GM18520 (cell line): ENCODE measurements at regions not wholly inside any gene's neighbourhood (a gene's known extent, or its start where the extent isn't known, plus 50 kb on each side); places are given as distances from the start of the nearest gene placed in this dataset.

Experiments
- ATAC-seq: cut with Tn5 transposase; IDR thresholded peaks from one replicate; pipeline ENCODE4 v1.9.1; 2021; ENCODE audit not compliant: unreplicated experiment

- no peak for ATAC-seq
Measured at GRCh38 chr2:146869328-146869727, 975.5 kb upstream of the ACVR2A start.

- ATAC-seq = no peak
Measured at GRCh38 chr2:146868051-146868450, 976.8 kb upstream of the ACVR2A start.

DNA sequence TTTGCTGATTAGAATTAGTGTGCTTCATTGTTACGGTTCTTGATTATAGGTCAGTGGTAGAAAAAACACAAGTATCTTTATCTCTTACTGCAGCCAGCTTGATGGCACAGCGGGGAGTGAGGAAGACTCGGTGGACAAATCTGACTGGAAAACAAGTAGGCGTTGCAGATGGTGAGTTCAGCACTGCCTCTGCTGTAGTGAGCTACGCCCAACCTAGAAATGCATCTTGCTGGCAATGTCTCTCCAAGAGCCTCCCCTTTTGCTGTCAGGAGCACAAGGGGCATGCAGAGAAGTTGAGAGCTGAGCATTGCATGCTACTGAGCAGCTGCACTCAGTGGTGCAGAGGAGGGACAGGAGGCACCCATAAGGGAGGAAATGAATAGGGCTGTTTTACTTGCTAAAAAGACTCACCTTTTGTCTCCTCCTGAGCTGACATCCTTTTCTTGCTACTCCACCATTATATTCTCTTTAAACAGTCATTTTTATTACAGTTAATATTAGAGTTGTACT lies 977.3 kb upstream of the ACVR2A start:
- ATAC-seq = no peak

DNA sequence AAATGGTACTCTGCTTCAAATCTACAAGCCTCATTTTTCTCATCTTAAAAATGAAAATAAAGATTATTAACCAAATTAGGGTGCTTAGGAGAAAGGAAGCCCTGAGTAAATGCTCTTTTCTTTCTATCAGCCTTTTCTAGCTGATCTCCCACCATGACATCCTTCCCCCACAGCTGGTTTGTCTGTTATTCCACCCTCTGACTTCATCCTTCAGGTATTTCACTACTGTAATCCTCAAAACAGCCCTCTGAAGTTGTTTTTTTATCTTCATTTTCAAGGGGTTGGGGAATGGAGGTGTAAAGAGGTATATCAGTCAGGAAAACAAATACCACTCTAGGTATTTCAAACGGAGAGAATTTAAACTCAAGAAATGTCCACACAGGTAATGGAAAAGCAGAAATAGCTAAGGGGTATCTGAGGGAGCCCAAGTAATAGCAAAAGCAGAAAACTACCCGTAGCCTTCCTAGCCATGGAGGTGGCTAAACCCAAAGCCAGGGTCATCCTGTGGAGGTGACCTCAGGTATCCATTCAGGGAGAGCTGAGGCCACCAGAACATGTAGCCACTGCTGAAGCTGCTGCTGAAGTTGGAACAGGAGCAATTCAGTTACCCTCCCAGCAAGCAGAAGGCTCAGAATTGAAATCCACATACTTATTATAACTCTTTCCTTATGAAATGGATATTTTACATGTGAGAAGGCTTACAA lies 990.9 kb upstream of the ACVR2A start:
- no peak for ATAC-seq

GRCh38 chr2:146852661-146853060 lies 992.2 kb upstream of the ACVR2A start:
- no peak for ATAC-seq

- ATAC-seq = no peak
Measured at GRCh38 chr2:146850746-146851145, 994.1 kb upstream of the ACVR2A start.

DNA sequence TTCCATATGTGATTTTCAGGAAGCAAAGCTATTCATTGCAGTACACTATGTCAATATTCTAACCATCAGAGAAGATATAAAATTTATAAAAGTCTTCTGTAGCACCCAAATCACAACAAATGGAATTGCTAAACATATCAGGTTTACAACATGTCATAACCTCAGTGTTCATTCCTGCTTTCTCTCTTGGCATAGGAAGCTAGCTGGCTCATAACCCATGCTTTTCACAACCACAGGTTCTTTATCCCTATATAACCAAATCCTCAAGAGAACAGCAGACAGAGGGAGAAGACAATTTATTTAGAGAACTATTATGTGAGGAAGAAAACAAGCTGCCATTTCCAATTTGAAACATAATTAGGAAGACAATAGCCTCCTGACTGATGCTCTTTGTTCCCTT lies 997.0 kb upstream of the ACVR2A start:
- ATAC-seq = no peak

- ATAC-seq = no peak
Measured at GRCh38 chr2:146844226-146844990, 1000.4 kb upstream of the ACVR2A start.

GRCh38 chr2:146837857-146838256 lies 1007.0 kb upstream of the ACVR2A start:
- no peak for ATAC-seq

DNA sequence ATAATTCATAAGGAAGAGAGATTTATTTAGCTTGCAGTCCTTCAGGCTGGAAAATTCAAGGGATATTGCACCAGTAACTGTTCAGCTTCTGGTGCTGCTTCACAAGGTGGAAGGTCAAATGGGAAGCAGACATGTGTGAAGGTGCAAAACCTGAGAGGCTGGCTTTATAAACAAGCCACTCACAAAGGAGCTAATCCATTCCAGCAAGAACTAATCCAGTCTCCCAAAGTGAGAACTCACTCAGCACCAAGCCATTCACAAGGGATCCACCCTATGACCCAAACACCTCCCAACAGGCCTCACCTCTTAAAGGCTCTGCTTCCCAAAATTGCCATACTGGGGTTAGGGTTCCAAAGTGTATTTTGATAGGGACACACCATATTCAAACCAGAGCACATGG lies 1018.4 kb upstream of the ACVR2A start:
- no peak for ATAC-seq

- ATAC-seq = no peak
Measured at GRCh38 chr2:146821836-146822316, 1023.0 kb upstream of the ACVR2A start.

DNA sequence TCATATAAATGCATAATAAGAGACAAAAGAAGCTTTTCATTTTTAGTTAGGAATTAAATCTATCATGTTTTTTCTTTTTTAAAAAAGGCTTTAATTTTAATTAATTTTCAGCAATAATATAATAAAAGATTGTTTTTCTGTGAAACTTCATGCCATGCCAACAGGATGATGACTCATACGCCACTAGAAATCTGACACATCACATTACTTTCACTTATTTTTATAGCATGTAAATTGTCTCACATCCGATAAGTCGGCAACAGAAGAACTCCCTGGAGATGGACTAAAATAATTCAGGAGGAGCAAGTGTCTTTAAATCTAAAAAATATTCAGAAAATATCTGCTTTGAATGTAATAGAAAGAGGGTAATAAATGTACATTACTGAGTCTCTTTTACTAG lies 1024.2 kb upstream of the ACVR2A start:
- no peak for ATAC-seq

DNA sequence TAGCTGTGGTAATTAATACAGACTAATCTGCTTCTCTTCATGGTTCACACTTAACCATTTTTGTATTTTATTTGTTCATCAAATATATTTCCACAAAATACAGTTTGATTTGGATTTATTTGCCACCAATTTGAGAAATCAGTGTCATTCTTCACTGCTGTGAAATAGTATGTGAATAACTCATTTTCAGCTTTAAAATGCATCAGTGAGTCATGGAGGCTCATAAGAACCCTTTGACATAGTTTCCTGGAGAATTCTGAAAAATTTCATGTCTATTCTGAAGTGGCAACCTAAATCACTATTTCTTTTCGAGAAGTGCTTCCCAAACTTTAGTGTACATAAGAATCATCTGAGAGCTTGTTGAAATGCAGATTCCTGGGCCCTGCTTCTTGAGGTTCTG lies 1026.7 kb upstream of the ACVR2A start:
- ATAC-seq = no peak

DNA sequence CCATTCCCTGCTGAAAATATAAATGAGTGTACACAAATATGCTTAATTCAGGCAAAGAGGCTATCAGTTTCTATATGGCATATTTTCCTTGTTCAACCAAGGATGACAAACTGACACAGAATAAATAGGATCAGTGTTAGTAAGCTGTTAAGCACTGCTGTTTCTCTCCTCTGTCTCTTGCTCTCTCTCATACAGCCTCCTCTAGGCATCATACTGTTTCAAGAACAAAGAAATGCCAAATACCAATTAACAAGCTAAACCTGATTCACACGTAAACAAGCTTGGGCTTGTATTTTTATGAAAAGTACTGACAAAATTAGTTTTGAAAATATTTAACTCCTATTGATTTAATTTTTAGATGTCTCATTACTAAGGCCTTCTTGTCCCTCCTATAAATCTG lies 1027.2 kb upstream of the ACVR2A start:
- no peak for ATAC-seq

DNA sequence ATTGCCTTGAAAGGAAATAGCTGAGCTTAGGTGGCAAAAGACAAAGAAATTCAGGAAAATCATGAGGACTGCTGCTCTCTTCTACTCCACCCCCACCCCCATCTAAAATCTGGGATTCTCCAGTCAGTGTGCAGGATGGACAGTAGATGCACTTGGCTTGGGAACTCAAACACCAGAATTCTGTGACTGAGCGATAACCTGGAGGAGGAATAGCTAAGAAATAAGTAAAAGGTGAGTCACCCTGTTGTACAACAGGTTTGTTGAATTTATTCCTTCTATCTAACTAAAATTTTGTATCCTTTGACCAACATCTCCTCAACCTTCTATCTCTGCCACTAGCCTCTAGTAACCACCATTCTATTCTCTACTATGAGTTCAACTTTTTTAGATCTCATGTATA lies 1029.9 kb upstream of the ACVR2A start:
- ATAC-seq = no peak

GRCh38 chr2:146807568-146808168 lies 1037.2 kb upstream of the ACVR2A start:
- ATAC-seq = no peak

DNA sequence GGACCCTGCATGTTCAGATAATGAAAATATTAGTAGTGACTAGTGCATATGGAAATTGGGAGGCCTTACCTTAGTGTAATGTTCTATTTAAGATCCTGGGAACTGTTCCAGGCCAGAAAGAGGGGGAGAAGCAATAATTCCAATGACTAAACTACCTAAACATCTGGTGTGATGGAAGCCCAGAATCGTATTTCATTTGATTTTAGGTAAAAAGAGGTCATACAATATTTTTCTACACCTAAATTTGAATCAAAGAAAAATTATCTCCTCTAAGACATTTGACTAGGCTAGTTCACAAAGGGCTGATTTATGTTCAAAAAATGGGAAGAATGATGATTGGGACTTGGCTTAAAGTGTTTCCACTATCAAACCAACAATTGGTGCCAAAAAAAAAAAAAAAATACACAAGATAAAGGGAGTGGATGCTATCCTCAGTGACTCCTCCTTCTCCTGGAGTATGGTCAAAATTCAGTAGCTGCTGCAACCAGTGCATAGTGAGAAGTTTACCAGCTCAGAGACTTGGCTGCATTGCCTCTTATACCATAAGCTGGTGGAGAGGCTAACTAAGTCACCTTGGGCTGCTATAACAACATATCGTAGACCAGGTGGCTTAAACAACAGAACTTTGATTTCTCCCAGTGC lies 1038.3 kb upstream of the ACVR2A start:
- ATAC-seq = no peak

DNA sequence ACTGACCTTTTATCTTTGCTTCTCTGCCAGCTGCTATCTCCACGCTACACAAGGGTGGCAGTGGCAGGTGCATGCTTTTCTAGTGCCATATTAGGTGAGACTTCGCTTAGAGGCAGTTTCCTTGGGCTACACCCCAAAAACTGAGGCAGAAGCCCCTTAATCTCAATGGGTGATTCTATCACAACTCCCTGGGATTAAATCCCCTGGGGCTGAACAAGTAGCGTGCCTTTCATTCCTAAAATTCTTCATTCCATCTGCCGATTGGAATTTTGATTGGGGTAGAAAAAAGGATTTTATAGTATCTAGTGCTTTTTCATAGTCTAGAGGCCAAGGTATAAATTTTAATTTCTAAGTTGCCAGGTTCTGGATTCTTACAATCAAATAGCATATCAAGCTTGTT lies 1040.5 kb upstream of the ACVR2A start:
- no peak for ATAC-seq

GRCh38 chr2:146801886-146802285 lies 1042.9 kb upstream of the ACVR2A start:
- ATAC-seq = no peak

- no peak for ATAC-seq
Measured at GRCh38 chr2:146786396-146786795, 1058.4 kb upstream of the ACVR2A start.

DNA sequence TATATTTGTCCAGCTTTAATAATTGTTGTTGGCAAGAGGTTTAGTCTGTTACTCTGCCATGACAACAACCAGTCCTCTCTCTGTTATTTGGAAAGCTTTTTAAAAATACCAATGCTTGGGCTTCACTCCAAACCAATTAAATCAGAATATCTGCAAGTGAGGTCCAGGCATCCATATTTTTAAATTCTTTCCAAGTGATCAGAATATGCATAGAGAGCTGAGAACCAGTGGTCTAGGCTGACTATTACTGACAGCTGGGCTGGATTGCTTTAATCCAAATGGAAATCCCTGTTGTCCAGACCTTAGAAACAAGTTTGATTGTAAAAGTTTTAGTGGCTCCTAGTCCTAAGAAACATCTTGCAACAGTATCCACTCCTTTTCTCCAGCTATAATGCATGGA lies 1059.7 kb upstream of the ACVR2A start:
- ATAC-seq = no peak
